ENCODE measurements at regions not wholly inside any gene's neighbourhood (a gene's known extent, or its start where the extent isn't known, plus 50 kb on each side); places are given as distances from the start of the nearest gene placed in this dataset.

GRCh38 chr13:37453246-37453645, 145.3 kb downstream of the POSTN start:
- Mint-ChIP-seq H3K36me3 (ENCODE audit: low read depth) (peaks cover 2% of the 10 kb centered on the region; the same call in 1 of the 3 replicates), H3K27ac (no peak overlapping the region), H3K9me3 (peaks cover 10% of the 10 kb centered on the region), H3K27me3 (ENCODE audit: insufficient read depth, low read depth, poor library complexity) (no peaks in the 10 kb centered on the region), H3K4me3 (no peak overlapping the region), H3K4me1 (no peaks in the 10 kb centered on the region)
- no peak for DNase-seq (ENCODE audit: low spot score)
- no peak overlapping the region for H2AFZ ChIP-seq
- H3K27ac ChIP-seq (ENCODE audit: low read depth), result no peak overlapping the region
- no peak overlapping the region for H3K4me2 ChIP-seq
- H3K27me3 ChIP-seq (ENCODE audit: insufficient read depth), result no peaks in the 10 kb centered on the region
- H4K20me1 ChIP-seq (replicated peaks; ENCODE audit: insufficient read depth), result no peaks in the 10 kb centered on the region
- H3K79me2 ChIP-seq (replicated peaks; ENCODE audit: insufficient read depth), result no peaks in the 10 kb centered on the region
- H3F3A ChIP-seq (replicated peaks; ENCODE audit: low read depth), result no peaks in the 10 kb centered on the region
- no peaks in the 10 kb centered on the region; the same call in 1 of the 2 replicates for H3K36me3 ChIP-seq (ENCODE audit: insufficient read depth)
- H3K4me1 ChIP-seq (ENCODE audit: insufficient read depth), result no peaks in the 10 kb centered on the region
- no peak for TF ChIP-seq CREB1 (CRISPR knock-in tag; IDR thresholded peaks at IDR 0.05; ENCODE audit: low read depth)
- no peak for TF ChIP-seq POLR2AphosphoS5 (IDR thresholded peaks at IDR 0.05; ENCODE audit: low read depth)
- TF ChIP-seq ZNF331 (CRISPR knock-in tag; IDR thresholded peaks at IDR 0.05; ENCODE audit: low read depth), result no peak
- no peak for TF ChIP-seq STAT1 (IDR thresholded peaks at IDR 0.05; ENCODE audit: unreplicated experiment)
- no peak for TF ChIP-seq EZH2phosphoT487 (IDR thresholded peaks at IDR 0.05; ENCODE audit: unreplicated experiment)
- no peak for TF ChIP-seq NANOG (IDR thresholded peaks at IDR 0.05; ENCODE audit: borderline replicate concordance)
- TF ChIP-seq REST (IDR thresholded peaks at IDR 0.05; ENCODE audit: unreplicated experiment), result no peak
- TF ChIP-seq ETS1 (IDR thresholded peaks at IDR 0.05), result no peak
- TF ChIP-seq JUNB (IDR thresholded peaks at IDR 0.05; ENCODE audit: unreplicated experiment), result no peak
- no peak overlapping the region for H3K4me3 ChIP-seq
- no peaks in the 10 kb centered on the region; the same call in 1 of the 2 replicates for H3K9me2 ChIP-seq (ENCODE audit: insufficient read depth)
- no peak for ATAC-seq

- Mint-ChIP-seq H3K9me3 (peaks cover 10% of the 10 kb centered on the region), H3K4me3 (no peak overlapping the region), H3K4me1 (no peaks in the 10 kb centered on the region), H3K27ac (no peak overlapping the region), H3K27me3 (ENCODE audit: insufficient read depth, low read depth, poor library complexity) (no peaks in the 10 kb centered on the region), H3K36me3 (ENCODE audit: low read depth) (peaks cover 2% of the 10 kb centered on the region; the same call in 1 of the 3 replicates)
- Histone ChIP-seq H4K20me1 (replicated peaks; ENCODE audit: insufficient read depth) (no peaks in the 10 kb centered on the region), H3K4me1 (ENCODE audit: insufficient read depth) (no peaks in the 10 kb centered on the region), H3K36me3 (ENCODE audit: insufficient read depth) (no peaks in the 10 kb centered on the region; the same call in 1 of the 2 replicates), H3K79me2 (replicated peaks; ENCODE audit: insufficient read depth) (no peaks in the 10 kb centered on the region), H3K4me2 (no peak overlapping the region), H3K27ac (ENCODE audit: low read depth) (no peak overlapping the region), H3F3A (replicated peaks; ENCODE audit: low read depth) (no peaks in the 10 kb centered on the region), H2AFZ (no peak overlapping the region; the same call in 1 of the 2 replicates), H3K4me3 (no peak overlapping the region), H3K27me3 (ENCODE audit: insufficient read depth) (no peaks in the 10 kb centered on the region), H3K9me2 (ENCODE audit: insufficient read depth) (no peaks in the 10 kb centered on the region)
- no peak for ATAC-seq
- no peak for DNase-seq (ENCODE audit: low spot score)
- TF ChIP-seq ZNF462 (CRISPR knock-in tag; IDR thresholded peaks at IDR 0.05) (no peak), STAT1 (IDR thresholded peaks at IDR 0.05; ENCODE audit: unreplicated experiment) (no peak), EZH2 (IDR thresholded peaks at IDR 0.05; ENCODE audit: low read depth, unreplicated experiment) (no peak), EZH2phosphoT487 (IDR thresholded peaks at IDR 0.05; ENCODE audit: unreplicated experiment) (no peak), ZNF331 (CRISPR knock-in tag; IDR thresholded peaks at IDR 0.05; ENCODE audit: low read depth) (no peak)
These were observed 148.3 kb downstream of the POSTN start for GRCh38 chr13:37450276-37450675.

Data from GM23338 (cell line).